ENCODE measurements at regions not wholly inside any gene's neighbourhood (a gene's known extent, or its start where the extent isn't known, plus 50 kb on each side); places are given as distances from the start of the nearest gene placed in this dataset.

GRCh38 chr5:119840175-119840574 is 210.8 kb downstream of the FAM170A start:
- no peaks in the 10 kb centered on the region for H4K20me1 ChIP-seq (ENCODE audit: control insufficient read depth, extremely low read depth, insufficient read depth, low read length)
- TF ChIP-seq EZH2 (IDR thresholded peaks at IDR 0.05; ENCODE audit: low read length, missing control alignments), result no peak
- TF ChIP-seq, protein P1, sequence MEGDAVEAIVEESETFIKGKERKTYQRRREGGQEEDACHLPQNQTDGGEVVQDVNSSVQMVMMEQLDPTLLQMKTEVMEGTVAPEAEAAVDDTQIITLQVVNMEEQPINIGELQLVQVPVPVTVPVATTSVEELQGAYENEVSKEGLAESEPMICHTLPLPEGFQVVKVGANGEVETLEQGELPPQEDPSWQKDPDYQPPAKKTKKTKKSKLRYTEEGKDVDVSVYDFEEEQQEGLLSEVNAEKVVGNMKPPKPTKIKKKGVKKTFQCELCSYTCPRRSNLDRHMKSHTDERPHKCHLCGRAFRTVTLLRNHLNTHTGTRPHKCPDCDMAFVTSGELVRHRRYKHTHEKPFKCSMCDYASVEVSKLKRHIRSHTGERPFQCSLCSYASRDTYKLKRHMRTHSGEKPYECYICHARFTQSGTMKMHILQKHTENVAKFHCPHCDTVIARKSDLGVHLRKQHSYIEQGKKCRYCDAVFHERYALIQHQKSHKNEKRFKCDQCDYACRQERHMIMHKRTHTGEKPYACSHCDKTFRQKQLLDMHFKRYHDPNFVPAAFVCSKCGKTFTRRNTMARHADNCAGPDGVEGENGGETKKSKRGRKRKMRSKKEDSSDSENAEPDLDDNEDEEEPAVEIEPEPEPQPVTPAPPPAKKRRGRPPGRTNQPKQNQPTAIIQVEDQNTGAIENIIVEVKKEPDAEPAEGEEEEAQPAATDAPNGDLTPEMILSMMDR (conservative IDR thresholded peaks at IDR 0.05 in 1 of 2, IDR thresholded peaks at IDR 0.05 in 1 of 2; ENCODE audit: low read depth in 1 of 2, low read length in 2 of 2), result no peak
- no peak overlapping the region for H3K9ac ChIP-seq (ENCODE audit: insufficient read depth, low read length)
- H3K27me3 ChIP-seq (ENCODE audit: control insufficient read depth, insufficient read depth, low read length), result no peaks in the 10 kb centered on the region
- no peaks in the 10 kb centered on the region for H3K36me3 ChIP-seq (ENCODE audit: control insufficient read depth, insufficient read depth, low read length)
- no peaks in the 10 kb centered on the region for H3K9me3 ChIP-seq (ENCODE audit: control insufficient read depth, insufficient read depth, low read depth, low read length)
- H3K4me1 ChIP-seq (ENCODE audit: control insufficient read depth, extremely low read depth, insufficient read depth, low read length), result no peaks in the 10 kb centered on the region
- H3K4me2 ChIP-seq (ENCODE audit: extremely low read depth, insufficient read depth, low read length), result no peak overlapping the region
- no peak overlapping the region for H2AFZ ChIP-seq (ENCODE audit: low read length)
- H3K4me3 ChIP-seq (replicated peaks in 1 of 4; ENCODE audit: control extremely low read depth in 1 of 4, insufficient read depth in 1 of 4, low read depth in 3 of 4, low read length in 4 of 4), result no peak overlapping the region
- H3K27ac ChIP-seq (ENCODE audit: insufficient read depth, low read length), result no peak overlapping the region
- H3K79me2 ChIP-seq (ENCODE audit: control insufficient read depth, insufficient read depth, low read length), result no peaks in the 10 kb centered on the region
- DNase-seq (ENCODE audit: low read depth in 2 of 2), result peak in 1 of 2 donors; percentile 9

- H3K79me2 ChIP-seq (ENCODE audit: control insufficient read depth, insufficient read depth, low read length), result no peaks in the 10 kb centered on the region
- TF ChIP-seq, protein P1 (conservative IDR thresholded peaks at IDR 0.05 in 1 of 2, IDR thresholded peaks at IDR 0.05 in 1 of 2; ENCODE audit: low read depth in 1 of 2, low read length in 2 of 2), result no peak
- no peak for TF ChIP-seq EZH2 (IDR thresholded peaks at IDR 0.05; ENCODE audit: low read length, missing control alignments)
- no peak for DNase-seq (ENCODE audit: low read depth in 2 of 2)
- H3K27me3 ChIP-seq (ENCODE audit: control insufficient read depth, insufficient read depth, low read length), result no peaks in the 10 kb centered on the region
- H3K9ac ChIP-seq (ENCODE audit: insufficient read depth, low read length), result no peak overlapping the region
- no peak overlapping the region for H3K4me3 ChIP-seq (replicated peaks in 1 of 4; ENCODE audit: control extremely low read depth in 1 of 4, insufficient read depth in 1 of 4, low read depth in 3 of 4, low read length in 4 of 4)
- no peak overlapping the region for H3K4me2 ChIP-seq (ENCODE audit: extremely low read depth, insufficient read depth, low read length)
- no peaks in the 10 kb centered on the region for H3K36me3 ChIP-seq (ENCODE audit: control insufficient read depth, insufficient read depth, low read length)
- H3K9me3 ChIP-seq (ENCODE audit: control insufficient read depth, insufficient read depth, low read depth, low read length), result no peaks in the 10 kb centered on the region
- no peaks in the 10 kb centered on the region for H3K4me1 ChIP-seq (ENCODE audit: control insufficient read depth, extremely low read depth, insufficient read depth, low read length)
- no peak overlapping the region for H3K27ac ChIP-seq (ENCODE audit: insufficient read depth, low read length)
- H2AFZ ChIP-seq (ENCODE audit: low read length), result no peak overlapping the region
- no peaks in the 10 kb centered on the region for H4K20me1 ChIP-seq (ENCODE audit: control insufficient read depth, extremely low read depth, insufficient read depth, low read length)
These were observed 222.8 kb downstream of the FAM170A start for GRCh38 chr5:119852140-119852539.

DNA sequence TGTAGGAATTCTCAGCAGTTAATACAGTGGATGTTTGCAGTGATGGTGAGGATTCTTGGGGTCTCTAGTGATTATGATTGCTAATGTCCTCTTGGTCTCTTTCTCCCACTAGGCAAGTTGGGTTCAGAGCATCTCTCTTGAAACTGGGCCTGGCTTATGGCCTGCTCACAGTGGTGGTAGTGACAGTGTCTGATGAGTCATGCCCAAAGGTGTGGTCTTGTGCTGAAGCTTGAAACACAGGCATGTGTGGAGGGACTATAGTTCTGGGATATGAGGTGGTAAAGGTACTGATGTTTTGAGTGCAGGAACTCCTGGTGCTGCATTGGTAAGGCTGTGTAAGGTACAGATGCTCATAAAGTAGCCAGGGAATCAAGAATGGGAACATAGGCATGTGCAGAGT is 231.1 kb downstream of the FAM170A start:
- no peak overlapping the region for H3K4me3 ChIP-seq (replicated peaks in 1 of 4; ENCODE audit: control extremely low read depth in 1 of 4, insufficient read depth in 1 of 4, low read depth in 3 of 4, low read length in 4 of 4)

More for the DNA sequence above, 231.1 kb downstream of the FAM170A start:
- no peaks in the 10 kb centered on the region for H3K9me3 ChIP-seq (ENCODE audit: control insufficient read depth, insufficient read depth, low read depth, low read length)
- H2AFZ ChIP-seq (ENCODE audit: low read length), result no peak overlapping the region
- H3K4me2 ChIP-seq (ENCODE audit: extremely low read depth, insufficient read depth, low read length), result no peak overlapping the region
- no peak overlapping the region for H3K9ac ChIP-seq (ENCODE audit: insufficient read depth, low read length)
- H3K36me3 ChIP-seq (ENCODE audit: control insufficient read depth, insufficient read depth, low read length), result no peaks in the 10 kb centered on the region
- no peaks in the 10 kb centered on the region for H3K79me2 ChIP-seq (ENCODE audit: control insufficient read depth, insufficient read depth, low read length)
- H4K20me1 ChIP-seq (ENCODE audit: control insufficient read depth, extremely low read depth, insufficient read depth, low read length), result no peaks in the 10 kb centered on the region
- H3K27me3 ChIP-seq (ENCODE audit: control insufficient read depth, insufficient read depth, low read length), result no peaks in the 10 kb centered on the region
- H3K27ac ChIP-seq (ENCODE audit: insufficient read depth, low read length), result no peak overlapping the region
- no peaks in the 10 kb centered on the region for H3K4me1 ChIP-seq (ENCODE audit: control insufficient read depth, extremely low read depth, insufficient read depth, low read length)
- TF ChIP-seq, protein P1 (conservative IDR thresholded peaks at IDR 0.05 in 1 of 2, IDR thresholded peaks at IDR 0.05 in 1 of 2; ENCODE audit: low read depth in 1 of 2, low read length in 2 of 2), result no peak
- TF ChIP-seq EZH2 (IDR thresholded peaks at IDR 0.05; ENCODE audit: low read length, missing control alignments), result no peak
- no peak for DNase-seq (ENCODE audit: low read depth in 2 of 2)
